ENCODE measurements at regions not wholly inside any gene's neighbourhood (a gene's known extent, or its start where the extent isn't known, plus 50 kb on each side); places are given as distances from the start of the nearest gene placed in this dataset.

GRCh38 chr5:3729631-3730030, 134.0 kb downstream of the IRX1 start:
- DNase-seq (ENCODE audit: low spot score) = no peak
- TF ChIP-seq CTCF (IDR thresholded peaks at IDR 0.05; ENCODE audit: extremely low read depth, missing control alignments) = no peak

- no peak for DNase-seq (ENCODE audit: low spot score)
- no peak for TF ChIP-seq CTCF (IDR thresholded peaks at IDR 0.05; ENCODE audit: extremely low read depth, missing control alignments)
These were observed 139.0 kb downstream of the IRX1 start for GRCh38 chr5:3734632-3735031.

DNA sequence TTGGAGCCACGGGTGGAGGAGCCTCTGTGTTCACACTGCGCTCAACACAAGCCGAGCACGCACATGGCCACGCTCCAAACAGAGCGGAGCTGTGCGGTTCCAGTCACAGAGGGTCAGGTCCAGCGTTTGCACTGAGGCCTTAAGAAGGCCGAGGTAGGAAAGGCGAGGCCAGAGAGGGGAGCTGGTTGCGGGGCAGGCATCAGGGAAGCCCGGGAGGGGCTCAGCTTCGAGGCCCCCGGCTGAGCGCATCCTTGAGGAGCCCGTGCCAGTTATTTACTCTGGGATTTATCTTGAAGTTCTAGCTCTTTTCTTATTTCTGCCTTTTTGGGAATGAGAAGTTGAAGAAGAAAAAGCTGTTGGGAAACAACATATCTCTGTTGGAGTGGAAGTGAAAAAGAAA, 140.8 kb downstream of the IRX1 start:
- no peak for DNase-seq (ENCODE audit: low spot score)
- TF ChIP-seq CTCF (IDR thresholded peaks at IDR 0.05; ENCODE audit: extremely low read depth, missing control alignments) = no peak

DNA sequence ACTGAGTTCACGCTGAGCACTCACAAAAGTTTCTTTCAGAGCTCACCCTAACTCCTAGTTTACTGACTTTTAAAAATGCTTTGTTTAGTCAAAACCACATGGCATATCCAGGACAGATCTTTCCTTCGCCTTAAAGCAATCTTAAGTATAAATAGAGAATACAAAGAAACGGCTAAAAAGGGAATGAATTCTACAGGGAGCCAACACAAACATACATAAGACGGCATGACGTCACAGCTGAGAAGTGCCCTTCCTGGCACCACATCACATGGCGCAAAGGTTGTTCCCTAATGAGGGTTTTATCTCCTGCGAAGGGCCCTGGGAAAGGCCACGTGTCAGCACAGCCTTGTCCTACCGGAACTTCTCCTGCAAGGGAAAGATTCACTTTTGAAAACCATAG, 141.3 kb downstream of the IRX1 start:
- DNase-seq (ENCODE audit: low spot score) = no peak
- TF ChIP-seq CTCF (IDR thresholded peaks at IDR 0.05; ENCODE audit: extremely low read depth, missing control alignments) = no peak

- no peak for TF ChIP-seq CTCF (IDR thresholded peaks at IDR 0.05; ENCODE audit: extremely low read depth, missing control alignments)
- no peak for DNase-seq (ENCODE audit: low spot score)
These were observed 143.3 kb downstream of the IRX1 start for GRCh38 chr5:3738919-3739318.

GRCh38 chr5:3740546-3741373, 145.1 kb downstream of the IRX1 start:
- no peak for DNase-seq (ENCODE audit: low spot score)

More at GRCh38 chr5:3740546-3741373, 145.1 kb downstream of the IRX1 start:
- TF ChIP-seq CTCF (IDR thresholded peaks at IDR 0.05; ENCODE audit: extremely low read depth, missing control alignments) = no peak

Data from GM20000 (cell line).